Keratinocyte (primary cell): ENCODE measurements at regions not wholly inside any gene's neighbourhood (a gene's known extent, or its start where the extent isn't known, plus 50 kb on each side); places are given as distances from the start of the nearest gene placed in this dataset.

ENCODE experiments used
- DNase-seq: peaks from one replicate; pipeline ENCODE4 v3.0.0-alpha.2; 2011; ENCODE audit warnings: low read depth, missing footprints, low spot score
- FAIRE-seq: peaks from 2 replicates; lab custom pipeline; 2011; peaks lifted over from hg19 to GRCh38; lab: Jason Lieb, UNC
- H2AFZ ChIP-seq: 2 replicates; pipeline ENCODE4 v1.6.0; 2012; ENCODE audit warnings: low read length, control low read depth, inconsistent platforms; ENCODE audit not compliant: control insufficient read depth
- H3K27ac ChIP-seq: 2 replicates; pipeline ENCODE4 v1.5.1; 2011; ENCODE audit warnings: low read length; ENCODE audit not compliant: control insufficient read depth, insufficient read depth
- H3K27me3 ChIP-seq: 3 replicates; pipeline ENCODE4 v1.6.0; 2011; ENCODE audit warnings: low read length; ENCODE audit not compliant: control insufficient read depth, insufficient read depth; ENCODE audit errors: extremely low read depth
- H3K36me3 ChIP-seq, 2 experiments: 2 replicates in 1 of 2; 3 replicates in 1 of 2; pipeline ENCODE4 v1.5.1; 2011; ENCODE audit warnings: low read length in 2 of 2, mild to moderate bottlenecking in 1 of 2; ENCODE audit not compliant: control insufficient read depth in 2 of 2, insufficient read depth in 2 of 2; ENCODE audit errors: extremely low read depth in 1 of 2
- H3K4me1 ChIP-seq: 3 replicates; pipeline ENCODE4 v1.5.1; 2011; ENCODE audit warnings: low read length; ENCODE audit not compliant: control insufficient read depth, insufficient read depth; ENCODE audit errors: extremely low read depth
- H3K4me2 ChIP-seq: 3 replicates; pipeline ENCODE4 v1.6.0; 2011; ENCODE audit warnings: low read depth, low read length; ENCODE audit not compliant: control insufficient read depth, insufficient read depth; ENCODE audit errors: extremely low read depth
- H3K4me3 ChIP-seq, 3 experiments: fragments of 200-600 bp in 1 of 3; sonication (generic) in 1 of 3; 2 replicates in 2 of 3; 3 replicates in 1 of 3; pipeline ENCODE4 v1.5.1; 2011 to 2016; ENCODE audit warnings: low read length in 3 of 3, mild to moderate bottlenecking in 3 of 3, control low read depth in 2 of 3, inconsistent platforms in 1 of 3, low read depth in 1 of 3, mixed read lengths in 1 of 3, mixed run types in 1 of 3, moderate library complexity in 1 of 3; ENCODE audit not compliant: control insufficient read depth in 2 of 3, insufficient read depth in 2 of 3; ENCODE audit errors: extremely low read depth in 1 of 3
- H3K79me2 ChIP-seq: 2 replicates; pipeline ENCODE4 v1.6.0; 2012; ENCODE audit warnings: low read length; ENCODE audit not compliant: control insufficient read depth, insufficient read depth
- H3K9ac ChIP-seq: 3 replicates; pipeline ENCODE4 v1.6.0; 2011; ENCODE audit warnings: low read length; ENCODE audit not compliant: control insufficient read depth, insufficient read depth; ENCODE audit errors: extremely low read depth
- H3K9me1 ChIP-seq: 3 replicates; pipeline ENCODE4 v1.6.0; 2011; ENCODE audit warnings: low read length; ENCODE audit not compliant: control insufficient read depth, insufficient read depth; ENCODE audit errors: extremely low read depth
- H3K9me3 ChIP-seq: 2 replicates; pipeline ENCODE4 v1.5.1; 2012; ENCODE audit warnings: low read depth, low read length; ENCODE audit not compliant: control insufficient read depth
- H4K20me1 ChIP-seq: 3 replicates; pipeline ENCODE4 v1.6.0; 2011; ENCODE audit warnings: low read length; ENCODE audit not compliant: control insufficient read depth, insufficient read depth; ENCODE audit errors: extremely low read depth
- EZH2 ChIP-seq: IDR thresholded peaks from one replicate; pipeline ENCODE4 v1.6.1; 2012; ENCODE audit warnings: inconsistent platforms, mild to moderate bottlenecking, low read length, moderate library complexity
- dilution Hi-C: fragments of 300-500 bp; cut with MboI; formaldehyde crosslinking; loops from one replicate; pipeline ENCODE4 v1.7.0; 2020; ENCODE audit warnings: low sequenced_read_pairs; ENCODE audit not compliant: extremely low pct_ligation_motif_present
- TF ChIP-seq, protein P1 (sequence below), 3 experiments: IDR thresholded peaks in 1 of 3; conservative IDR thresholded peaks in 1 of 3; optimal IDR thresholded peaks in 1 of 3; 2 replicates in 2 of 3; 3 replicates in 1 of 3; pipeline versions ENCODE3 to v1.5.1; 2011; ENCODE audit warnings: low read length in 3 of 3, mild to moderate bottlenecking in 3 of 3, moderate library complexity in 2 of 3, control low read depth in 1 of 3, inconsistent platforms in 1 of 3; ENCODE audit not compliant: insufficient read depth in 2 of 3; ENCODE audit errors: extremely low read depth in 1 of 3

DNA sequence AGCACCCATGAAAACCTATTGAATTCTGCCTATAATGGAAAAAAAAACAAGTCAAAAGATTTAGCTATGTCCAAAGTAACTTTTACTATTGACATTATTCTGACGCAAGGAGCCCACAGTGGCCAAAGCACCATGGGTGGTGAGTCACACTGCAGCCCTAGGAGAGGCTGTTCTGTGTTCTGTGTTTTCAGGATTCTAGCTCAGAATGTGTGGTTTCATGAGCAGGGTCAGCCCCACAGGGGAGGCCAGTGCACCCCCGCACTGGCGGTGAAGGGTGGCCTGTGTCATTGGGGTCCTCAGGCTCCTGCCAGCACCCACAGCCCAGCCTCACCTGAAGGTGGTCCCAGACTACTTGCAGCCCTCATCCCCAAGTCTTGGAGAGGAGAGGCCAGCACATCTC lies 112.2 kb downstream of the BRD1 start:
- no peak overlapping the region for H2AFZ ChIP-seq
- no peaks in the 10 kb centered on the region for H3K27me3 ChIP-seq
- DNase-seq, result no peak
- dilution Hi-C loops, result no loop called here
- TF ChIP-seq EZH2, result no peak
- TF ChIP-seq, protein P1, sequence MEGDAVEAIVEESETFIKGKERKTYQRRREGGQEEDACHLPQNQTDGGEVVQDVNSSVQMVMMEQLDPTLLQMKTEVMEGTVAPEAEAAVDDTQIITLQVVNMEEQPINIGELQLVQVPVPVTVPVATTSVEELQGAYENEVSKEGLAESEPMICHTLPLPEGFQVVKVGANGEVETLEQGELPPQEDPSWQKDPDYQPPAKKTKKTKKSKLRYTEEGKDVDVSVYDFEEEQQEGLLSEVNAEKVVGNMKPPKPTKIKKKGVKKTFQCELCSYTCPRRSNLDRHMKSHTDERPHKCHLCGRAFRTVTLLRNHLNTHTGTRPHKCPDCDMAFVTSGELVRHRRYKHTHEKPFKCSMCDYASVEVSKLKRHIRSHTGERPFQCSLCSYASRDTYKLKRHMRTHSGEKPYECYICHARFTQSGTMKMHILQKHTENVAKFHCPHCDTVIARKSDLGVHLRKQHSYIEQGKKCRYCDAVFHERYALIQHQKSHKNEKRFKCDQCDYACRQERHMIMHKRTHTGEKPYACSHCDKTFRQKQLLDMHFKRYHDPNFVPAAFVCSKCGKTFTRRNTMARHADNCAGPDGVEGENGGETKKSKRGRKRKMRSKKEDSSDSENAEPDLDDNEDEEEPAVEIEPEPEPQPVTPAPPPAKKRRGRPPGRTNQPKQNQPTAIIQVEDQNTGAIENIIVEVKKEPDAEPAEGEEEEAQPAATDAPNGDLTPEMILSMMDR (optimal IDR thresholded peaks at IDR 0.05 in 1 of 3, IDR thresholded peaks at IDR 0.05 in 1 of 3, conservative IDR thresholded peaks at IDR 0.05 in 1 of 3; ENCODE audit: extremely low read depth in 1 of 3, insufficient read depth in 2 of 3, low read length in 3 of 3), result no peak
- no peaks in the 10 kb centered on the region for H3K36me3 ChIP-seq
- H3K9me3 ChIP-seq, result peaks cover 14% of the 10 kb centered on the region
- no peak for FAIRE-seq
- H3K27ac ChIP-seq, result no peak overlapping the region
- H3K4me1 ChIP-seq, result no peaks in the 10 kb centered on the region
- no peaks in the 10 kb centered on the region for H4K20me1 ChIP-seq
- H3K9ac ChIP-seq, result no peak overlapping the region
- no peak overlapping the region for H3K4me3 ChIP-seq
- no peaks in the 10 kb centered on the region for H3K79me2 ChIP-seq
- H3K9me1 ChIP-seq, result no peaks in the 10 kb centered on the region
- H3K4me2 ChIP-seq, result no peak overlapping the region

DNA sequence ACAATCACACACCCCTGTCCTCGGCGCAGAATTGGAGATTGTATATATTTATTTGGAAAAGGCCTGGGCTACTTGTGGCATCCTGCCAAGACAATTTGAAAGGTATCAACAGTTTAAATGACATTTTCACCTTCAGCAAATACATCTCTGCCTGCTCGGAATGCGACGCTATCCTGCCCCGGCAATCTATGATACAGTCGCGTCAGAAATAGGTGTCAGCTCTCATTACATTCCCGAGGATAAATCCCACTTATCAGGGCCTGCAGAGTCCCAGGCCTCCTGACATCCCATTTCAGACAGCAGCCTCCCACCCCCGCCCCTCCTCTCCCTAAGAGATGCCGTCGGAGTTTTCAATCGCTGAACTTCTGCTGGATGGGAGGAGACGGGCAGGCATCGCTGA lies 114.7 kb downstream of the BRD1 start:
- H3K4me2 ChIP-seq, result no peak overlapping the region
- dilution Hi-C loops, result no loop called here

More for the DNA sequence above, 114.7 kb downstream of the BRD1 start:
- FAIRE-seq (no peak), DNase-seq (no peak)
- TF ChIP-seq, protein P1 (optimal IDR thresholded peaks at IDR 0.05 in 1 of 3, IDR thresholded peaks at IDR 0.05 in 1 of 3, conservative IDR thresholded peaks at IDR 0.05 in 1 of 3; ENCODE audit: extremely low read depth in 1 of 3, insufficient read depth in 2 of 3, low read length in 3 of 3), result no peak
- TF ChIP-seq EZH2, result no peak
- Histone ChIP-seq H3K27me3 (no peaks in the 10 kb centered on the region), H3K9ac (no peak overlapping the region), H3K9me3 (peaks cover 12% of the 10 kb centered on the region), H2AFZ (no peak overlapping the region), H4K20me1 (no peaks in the 10 kb centered on the region), H3K4me1 (no peaks in the 10 kb centered on the region), H3K4me3 (no peak overlapping the region), H3K9me1 (no peaks in the 10 kb centered on the region), H3K27ac (no peak overlapping the region), H3K36me3 (no peaks in the 10 kb centered on the region), H3K79me2 (no peaks in the 10 kb centered on the region)
